ENCODE measurements at regions not wholly inside any gene's neighbourhood (a gene's known extent, or its start where the extent isn't known, plus 50 kb on each side); places are given as distances from the start of the nearest gene placed in this dataset.

GRCh38 chr3:106913111-106913698, 464.0 kb upstream of the CCDC54 start:
- DNase-seq (ENCODE audit: low read depth, low spot score) = no peak
- no peak overlapping the region for H3K4me3 ChIP-seq (ENCODE audit: low read depth, low read length)
- ChIA-PET CTCF (no interaction called here), POLR2A (no interaction called here)
- TF ChIP-seq CTCF (IDR thresholded peaks at IDR 0.05; ENCODE audit: insufficient read depth, low read length, missing control alignments) = no peak

DNA sequence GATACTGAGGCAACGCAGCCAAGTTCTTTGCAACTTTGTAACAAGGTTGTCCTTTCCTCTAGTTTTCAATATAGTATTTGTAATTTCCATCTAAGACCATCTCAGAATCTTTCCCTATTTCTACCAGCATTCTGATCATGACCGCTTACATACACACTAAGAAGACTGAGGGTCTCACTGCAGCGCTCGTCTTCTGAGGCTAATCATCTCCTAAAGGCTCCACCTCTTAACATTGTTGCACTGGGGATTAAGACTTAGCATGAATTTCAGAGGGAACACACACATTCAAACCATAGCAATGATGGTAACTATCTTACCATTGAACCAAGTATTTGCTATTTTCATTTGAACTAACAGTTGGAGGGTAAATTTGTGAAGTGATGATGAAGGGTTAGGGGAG, 463.3 kb upstream of the CCDC54 start:
- POLR2A ChIA-PET = no interaction called here
- DNase-seq (ENCODE audit: low read depth, low spot score) = no peak
- no peak for TF ChIP-seq CTCF (IDR thresholded peaks at IDR 0.05; ENCODE audit: insufficient read depth, low read length, missing control alignments)
- H3K4me3 ChIP-seq (ENCODE audit: low read depth, low read length) = no peak overlapping the region
- CTCF ChIA-PET = no interaction called here

DNA sequence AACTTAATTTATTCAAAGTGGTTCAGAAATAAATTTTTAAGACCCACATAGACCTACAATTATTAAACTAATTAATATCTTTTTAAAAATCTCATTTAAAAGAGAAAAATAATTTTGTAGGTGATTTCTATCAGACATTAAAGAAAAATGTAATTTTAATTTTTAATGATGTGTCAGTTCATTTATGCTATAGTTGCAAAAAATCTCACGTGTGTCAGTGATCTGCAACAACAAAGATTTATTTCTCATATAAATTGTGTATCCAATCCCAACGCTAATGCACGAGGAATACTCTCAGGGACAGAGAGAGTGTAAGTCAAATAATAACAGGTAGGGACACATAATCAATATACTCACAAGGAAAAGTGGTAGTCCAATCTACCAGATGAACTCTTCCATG, 456.6 kb upstream of the CCDC54 start:
- CTCF ChIA-PET = no interaction called here
- DNase-seq (ENCODE audit: low read depth, low spot score) = no peak
- no peak for TF ChIP-seq CTCF (IDR thresholded peaks at IDR 0.05; ENCODE audit: insufficient read depth, low read length, missing control alignments)
- POLR2A ChIA-PET = no interaction called here
- H3K4me3 ChIP-seq (ENCODE audit: low read depth, low read length) = no peak overlapping the region

DNA sequence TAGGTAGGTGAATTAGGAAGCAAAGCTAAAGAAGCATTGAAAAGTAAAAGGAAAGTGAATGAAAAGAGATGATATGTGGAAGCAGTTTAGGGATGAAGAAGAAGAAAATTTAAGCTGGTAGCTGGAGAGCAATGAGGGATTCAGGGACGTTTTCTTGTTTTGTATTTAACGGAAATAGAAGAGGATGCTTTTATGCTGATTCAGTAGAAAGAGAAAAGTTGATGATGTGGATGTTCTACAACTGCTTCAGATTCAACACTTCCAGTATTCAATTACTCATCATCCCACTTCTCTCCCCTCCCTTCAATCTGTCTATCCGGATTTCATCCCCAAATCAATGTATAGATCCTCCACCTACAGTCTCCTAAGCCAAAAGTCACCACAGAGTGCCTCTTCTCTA, 448.2 kb upstream of the CCDC54 start:
- CTCF ChIA-PET = no interaction called here
- H3K4me3 ChIP-seq (ENCODE audit: low read depth, low read length) = no peak overlapping the region
- POLR2A ChIA-PET = no interaction called here
- TF ChIP-seq CTCF (IDR thresholded peaks at IDR 0.05; ENCODE audit: insufficient read depth, low read length, missing control alignments) = no peak
- no peak for DNase-seq (ENCODE audit: low read depth, low spot score)

DNA sequence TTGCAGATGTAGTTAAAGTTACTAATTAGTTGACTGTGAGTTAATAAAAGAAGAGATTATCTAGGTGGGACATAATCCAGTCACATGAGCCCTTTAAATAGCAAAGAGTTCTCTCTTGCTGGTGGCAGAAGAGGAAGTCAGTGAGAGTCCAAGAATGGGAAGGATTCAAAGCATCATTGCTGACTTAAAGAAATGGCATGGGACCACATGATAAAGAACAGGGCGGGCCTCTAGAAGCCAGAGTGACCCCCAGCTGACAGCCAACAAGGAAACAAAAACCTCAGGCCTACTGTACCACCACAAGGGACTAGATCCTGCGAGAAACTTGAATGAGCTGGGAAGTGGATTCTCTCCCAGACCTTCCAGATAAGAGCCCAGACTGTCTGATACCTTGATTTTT, 447.2 kb upstream of the CCDC54 start:
- ChIA-PET CTCF (no interaction called here), POLR2A (no interaction called here)
- TF ChIP-seq CTCF (IDR thresholded peaks at IDR 0.05; ENCODE audit: insufficient read depth, low read length, missing control alignments) = no peak
- H3K4me3 ChIP-seq (ENCODE audit: low read depth, low read length) = no peak overlapping the region
- no peak for DNase-seq (ENCODE audit: low read depth, low spot score)

DNA sequence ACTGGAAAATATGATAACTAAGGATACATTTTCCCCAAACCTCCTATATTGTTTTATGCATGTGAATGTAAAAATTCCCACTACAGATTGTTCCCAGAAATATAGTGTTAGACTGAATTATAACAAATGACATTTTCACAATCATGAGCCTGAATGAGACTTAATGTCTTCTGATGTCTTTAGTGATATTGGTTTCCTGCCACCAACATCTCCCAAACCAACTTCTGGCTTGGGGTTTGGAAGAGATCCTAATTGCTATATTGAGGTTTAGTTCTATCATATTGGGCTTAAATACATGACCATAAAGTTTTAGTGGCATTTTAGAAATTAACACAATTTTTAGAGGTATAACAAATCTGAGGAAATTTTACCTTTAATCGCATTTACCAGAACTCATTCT, 445.3 kb upstream of the CCDC54 start:
- DNase-seq (ENCODE audit: low read depth, low spot score) = no peak
- ChIA-PET POLR2A (no interaction called here), CTCF (no interaction called here)
- no peak for TF ChIP-seq CTCF (IDR thresholded peaks at IDR 0.05; ENCODE audit: insufficient read depth, low read length, missing control alignments)
- H3K4me3 ChIP-seq (ENCODE audit: low read depth, low read length) = no peak overlapping the region

Data from AG04449 (cell line).